Liver (tissue), 8 donors: ENCODE measurements at regions not wholly inside any gene's neighbourhood (a gene's known extent, or its start where the extent isn't known, plus 50 kb on each side); places are given as distances from the start of the nearest gene placed in this dataset.

ENCODE experiments used
- DNase-seq: peaks from one replicate; pipeline ENCODE4 v3.0.0-alpha.2; 2017; ENCODE audit warnings: low spot score
- H3K27ac ChIP-seq, 2 donors: one replicate each; pipeline ENCODE4 v1.7.0; 2013; ENCODE audit warnings: inconsistent platforms in 2 of 2, low read length in 2 of 2, control low read depth in 1 of 2, low read depth in 1 of 2, mild to moderate bottlenecking in 1 of 2
- H3K27me3 ChIP-seq, 4 donors: one replicate each; pipeline versions ENCODE4 v1.6.1 to v1.7.0; 2013; ENCODE audit warnings: low read length in 3 of 4, inconsistent platforms in 1 of 4, mild to moderate bottlenecking in 1 of 4, moderate library complexity in 1 of 4; ENCODE audit not compliant: control insufficient read depth in 4 of 4, insufficient read depth in 4 of 4
- H3K36me3 ChIP-seq, 4 donors: one replicate each; pipeline versions ENCODE4 v1.6.1 to v1.7.0; 2013; ENCODE audit warnings: low read length in 3 of 4, mild to moderate bottlenecking in 3 of 4, low read depth in 1 of 4, moderate library complexity in 1 of 4; ENCODE audit not compliant: control insufficient read depth in 4 of 4, insufficient read depth in 3 of 4
- H3K4me1 ChIP-seq, 4 donors: one replicate each; pipeline versions ENCODE4 v1.6.1 to v1.7.0; 2013; ENCODE audit warnings: low read length in 3 of 4, mild to moderate bottlenecking in 3 of 4, moderate library complexity in 1 of 4; ENCODE audit not compliant: control insufficient read depth in 4 of 4, insufficient read depth in 4 of 4
- H3K4me3 ChIP-seq, 3 donors: one replicate each; pipeline versions ENCODE4 v1.6.1 to v1.7.0; 2013; ENCODE audit warnings: low read length in 3 of 3, control low read depth in 1 of 3, low read depth in 1 of 3, mild to moderate bottlenecking in 1 of 3
- H3K9ac ChIP-seq, 2 donors: one replicate each; pipeline ENCODE4 v1.7.0; 2013; ENCODE audit warnings: low read length in 2 of 2, mild to moderate bottlenecking in 2 of 2, moderate library complexity in 2 of 2, control low read depth in 1 of 2, low read depth in 1 of 2
- H3K9me3 ChIP-seq, 4 donors: one replicate each; pipeline versions ENCODE4 v1.6.1 to v1.7.0; 2013; ENCODE audit warnings: low read length in 3 of 4; ENCODE audit not compliant: control insufficient read depth in 4 of 4
- CTCF ChIP-seq: fragments of 150-350 bp; IDR thresholded peaks from 2 replicates; pipeline ENCODE4 v1.5.1; 2017; ENCODE audit warnings: improper control_type of control experiment, low read depth, low read length; ENCODE audit not compliant: missing input control
- EGR1 ChIP-seq, 2 donors: IDR thresholded peaks; 2 replicates each; pipeline ENCODE4 v1.6.1; 2016 to 2018; ENCODE audit warnings: antibody characterized with exemption in 2 of 2, low read depth in 2 of 2
- FOXA1 ChIP-seq: IDR thresholded peaks from 2 replicates; pipeline ENCODE4 v1.6.1; 2016; ENCODE audit warnings: antibody characterized with exemption
- FOXA2 ChIP-seq: IDR thresholded peaks from 2 replicates; pipeline ENCODE4 v1.6.1; 2016; ENCODE audit warnings: antibody characterized with exemption
- GABPA ChIP-seq, 2 donors: IDR thresholded peaks in 1 of 2; conservative IDR thresholded peaks in 1 of 2; 2 replicates each; pipeline ENCODE4 v1.6.1; 2016; ENCODE audit warnings: antibody characterized with exemption in 2 of 2, mild to moderate bottlenecking in 1 of 2, moderate library complexity in 1 of 2
- HNF4A ChIP-seq, 2 donors: conservative IDR thresholded peaks; 2 replicates each; pipeline ENCODE4 v1.6.1; 2016; ENCODE audit warnings: antibody characterized with exemption in 2 of 2, mild to moderate bottlenecking in 2 of 2
- HNF4G ChIP-seq: IDR thresholded peaks from 2 replicates; pipeline ENCODE4 v1.6.1; 2016; ENCODE audit warnings: antibody characterized with exemption
- MAX ChIP-seq: IDR thresholded peaks from 2 replicates; pipeline ENCODE4 v1.6.1; 2016; ENCODE audit warnings: antibody characterized with exemption
- RAD21 ChIP-seq, 2 donors: IDR thresholded peaks; 2 replicates each; pipeline ENCODE4 v1.6.1; 2016; ENCODE audit warnings: antibody characterized with exemption in 2 of 2, mild to moderate bottlenecking in 2 of 2
- REST ChIP-seq: IDR thresholded peaks from 2 replicates; pipeline ENCODE4 v1.6.1; 2016; ENCODE audit warnings: antibody characterized with exemption, mild to moderate bottlenecking
- RXRA ChIP-seq, 2 donors: IDR thresholded peaks; 2 replicates each; pipeline ENCODE4 v1.6.1; 2017 to 2018; ENCODE audit warnings: antibody characterized with exemption in 2 of 2, mild to moderate bottlenecking in 1 of 2
- SP1 ChIP-seq: IDR thresholded peaks from 2 replicates; pipeline ENCODE4 v1.6.1; 2018; ENCODE audit warnings: antibody characterized with exemption, mild to moderate bottlenecking
- TAF1 ChIP-seq: conservative IDR thresholded peaks from 2 replicates; pipeline ENCODE4 v1.6.1; 2016; ENCODE audit warnings: antibody characterized with exemption, mild to moderate bottlenecking
- YY1 ChIP-seq: IDR thresholded peaks from 2 replicates; pipeline ENCODE4 v1.6.1; 2016; ENCODE audit warnings: antibody characterized with exemption, mild to moderate bottlenecking
- WGBS: extraction: QIAGEN DNeasy Blood & Tissue Kit; methylation state at CpG from one replicate; pipeline ENCODE4 v1.1.7; 2013; 5-methylcytosine and 5-hydroxymethylcytosine counted together
- TF ChIP-seq, protein P1 (sequence below): IDR thresholded peaks from 2 replicates; pipeline ENCODE4 v1.6.1; 2016; ENCODE audit warnings: antibody characterized with exemption
- TF ChIP-seq, protein P2 (sequence below): IDR thresholded peaks from 2 replicates; pipeline ENCODE4 v1.6.1; 2016; ENCODE audit warnings: antibody characterized with exemption
- donor health status: healthy.
- donor health status: healthy.
- donor health status: healthy.
- donor health status: healthy.
- donor health status: healthy.

DNA sequence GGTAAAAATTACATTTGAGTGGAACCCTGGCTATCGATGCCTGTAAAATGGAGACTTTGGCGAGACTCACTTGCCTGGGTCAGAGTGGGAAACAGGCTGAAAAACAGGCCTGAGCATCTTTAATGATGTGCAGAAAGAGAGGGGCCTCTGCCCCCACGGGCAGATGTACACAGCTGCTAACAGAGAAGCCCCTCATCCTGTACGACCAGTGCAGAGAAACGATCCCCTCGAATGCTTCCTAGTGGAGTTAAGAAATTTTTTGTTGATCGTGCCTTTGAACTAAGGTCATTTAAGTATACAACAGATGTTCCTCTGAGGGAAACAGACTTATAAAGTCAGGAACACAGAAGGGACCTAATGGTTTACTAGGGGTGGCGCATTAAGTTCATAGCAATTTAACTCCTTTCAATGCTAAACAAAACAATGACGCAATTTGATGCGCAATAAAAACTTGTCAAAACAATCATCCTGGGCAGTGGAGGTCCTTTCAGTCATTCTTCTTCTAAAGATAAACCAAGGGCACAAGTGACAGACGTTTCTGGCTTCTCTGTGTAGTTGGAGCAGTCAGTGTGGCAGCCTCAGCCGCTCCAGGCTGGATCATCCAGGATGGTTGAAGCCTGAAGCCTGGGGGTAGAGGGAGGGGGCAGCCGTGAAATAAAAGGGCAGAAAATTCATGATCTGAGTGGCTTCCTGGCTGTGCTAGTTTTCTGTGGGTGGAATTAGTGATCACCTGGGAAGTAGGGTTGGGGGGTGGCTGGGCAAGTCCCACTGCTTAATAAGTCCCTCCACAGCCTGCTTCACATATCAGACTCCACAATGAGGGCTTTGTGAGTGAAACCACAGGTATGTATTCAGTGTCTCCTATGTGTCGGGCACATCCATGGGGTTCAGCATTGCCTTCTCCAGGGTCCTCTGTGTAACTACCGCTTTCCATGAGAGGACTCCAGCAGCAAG lies 50.8 kb upstream of the MRPS22 start:
- Histone ChIP-seq H3K27ac (no peak overlapping the region), H3K9me3 (no peaks in the 10 kb centered on the region), H3K4me1 (peaks cover 0 to 24% (median 20%) of the 10 kb centered on the region in 4 donors), H3K9ac (no peak overlapping the region), H3K4me3 (no peak overlapping the region), H3K36me3 (no peaks in the 10 kb centered on the region), H3K27me3 (no peaks in the 10 kb centered on the region)
- 79% methylated on average over 15 of the region's 15 CpGs for WGBS
- TF ChIP-seq RXRA (IDR thresholded peaks at IDR 0.05) = no peak
- TF ChIP-seq GABPA (IDR thresholded peaks at IDR 0.05 in 1 of 2, conservative IDR thresholded peaks at IDR 0.05 in 1 of 2) = no peak
- TF ChIP-seq CTCF = no peak
- no peak for TF ChIP-seq FOXA2
- TF ChIP-seq, protein P1, sequence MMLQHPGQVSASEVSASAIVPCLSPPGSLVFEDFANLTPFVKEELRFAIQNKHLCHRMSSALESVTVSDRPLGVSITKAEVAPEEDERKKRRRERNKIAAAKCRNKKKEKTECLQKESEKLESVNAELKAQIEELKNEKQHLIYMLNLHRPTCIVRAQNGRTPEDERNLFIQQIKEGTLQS = no peak
- TF ChIP-seq RAD21 (IDR thresholded peaks at IDR 0.05) = no peak
- TF ChIP-seq YY1 = no peak
- TF ChIP-seq SP1 = no peak
- TF ChIP-seq HNF4A (conservative IDR thresholded peaks at IDR 0.05) = no peak
- TF ChIP-seq HNF4G = no peak
- no peak for TF ChIP-seq MAX
- TF ChIP-seq, protein P2, sequence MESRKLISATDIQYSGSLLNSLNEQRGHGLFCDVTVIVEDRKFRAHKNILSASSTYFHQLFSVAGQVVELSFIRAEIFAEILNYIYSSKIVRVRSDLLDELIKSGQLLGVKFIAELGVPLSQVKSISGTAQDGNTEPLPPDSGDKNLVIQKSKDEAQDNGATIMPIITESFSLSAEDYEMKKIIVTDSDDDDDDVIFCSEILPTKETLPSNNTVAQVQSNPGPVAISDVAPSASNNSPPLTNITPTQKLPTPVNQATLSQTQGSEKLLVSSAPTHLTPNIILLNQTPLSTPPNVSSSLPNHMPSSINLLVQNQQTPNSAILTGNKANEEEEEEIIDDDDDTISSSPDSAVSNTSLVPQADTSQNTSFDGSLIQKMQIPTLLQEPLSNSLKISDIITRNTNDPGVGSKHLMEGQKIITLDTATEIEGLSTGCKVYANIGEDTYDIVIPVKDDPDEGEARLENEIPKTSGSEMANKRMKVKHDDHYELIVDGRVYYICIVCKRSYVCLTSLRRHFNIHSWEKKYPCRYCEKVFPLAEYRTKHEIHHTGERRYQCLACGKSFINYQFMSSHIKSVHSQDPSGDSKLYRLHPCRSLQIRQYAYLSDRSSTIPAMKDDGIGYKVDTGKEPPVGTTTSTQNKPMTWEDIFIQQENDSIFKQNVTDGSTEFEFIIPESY = no peak
- TF ChIP-seq TAF1 = no peak
- TF ChIP-seq FOXA1 = no peak
- TF ChIP-seq EGR1 (IDR thresholded peaks at IDR 0.05; ENCODE audit: low read depth in 2 of 2) = no peak
- no peak for TF ChIP-seq REST
- DNase-seq = no peak
